ENCODE measurements at regions not wholly inside any gene's neighbourhood (a gene's known extent, or its start where the extent isn't known, plus 50 kb on each side); places are given as distances from the start of the nearest gene placed in this dataset.

GRCh38 chr4:125115941-125116340 lies 198.8 kb upstream of the FAT4 start:
- H3K4me1 ChIP-seq (ENCODE audit: control insufficient read depth in 3 of 3, insufficient read depth in 3 of 3, low read length in 3 of 3) = no peaks in the 10 kb centered on the region
- no peak overlapping the region for H3K9ac ChIP-seq (ENCODE audit: low read depth in 1 of 3, low read length in 3 of 3)
- no peaks in the 10 kb centered on the region for H3K36me3 ChIP-seq (ENCODE audit: control insufficient read depth in 3 of 3, insufficient read depth in 3 of 3, low read length in 3 of 3)
- H3K27me3 ChIP-seq (ENCODE audit: control insufficient read depth in 3 of 3, insufficient read depth in 3 of 3, low read length in 3 of 3) = no peaks in the 10 kb centered on the region
- no peaks in the 10 kb centered on the region for H3K9me3 ChIP-seq (ENCODE audit: control insufficient read depth in 3 of 3, low read length in 3 of 3)
- H3K27ac ChIP-seq (ENCODE audit: low read depth, low read length) = no peak overlapping the region
- no peak overlapping the region for H3K4me3 ChIP-seq (ENCODE audit: low read length in 3 of 3)

- Histone ChIP-seq H3K27me3 (ENCODE audit: control insufficient read depth in 3 of 3, insufficient read depth in 3 of 3, low read length in 3 of 3) (no peaks in the 10 kb centered on the region), H3K36me3 (ENCODE audit: control insufficient read depth in 3 of 3, insufficient read depth in 3 of 3, low read length in 3 of 3) (no peaks in the 10 kb centered on the region), H3K4me3 (ENCODE audit: low read length in 3 of 3) (no peak overlapping the region), H3K27ac (ENCODE audit: low read depth, low read length) (no peak overlapping the region), H3K4me1 (ENCODE audit: control insufficient read depth in 3 of 3, insufficient read depth in 3 of 3, low read length in 3 of 3) (no peaks in the 10 kb centered on the region), H3K9me3 (ENCODE audit: control insufficient read depth in 3 of 3, low read length in 3 of 3) (no peaks in the 10 kb centered on the region), H3K9ac (ENCODE audit: low read depth in 1 of 3, low read length in 3 of 3) (no peak overlapping the region)
These were observed 199.3 kb upstream of the FAT4 start for GRCh38 chr4:125115476-125115875.

- Histone ChIP-seq H3K27me3 (ENCODE audit: control insufficient read depth in 3 of 3, insufficient read depth in 3 of 3, low read length in 3 of 3) (no peaks in the 10 kb centered on the region), H3K4me3 (ENCODE audit: low read length in 3 of 3) (no peak overlapping the region), H3K9me3 (ENCODE audit: control insufficient read depth in 3 of 3, low read length in 3 of 3) (no peaks in the 10 kb centered on the region), H3K36me3 (ENCODE audit: control insufficient read depth in 3 of 3, insufficient read depth in 3 of 3, low read length in 3 of 3) (no peaks in the 10 kb centered on the region), H3K27ac (ENCODE audit: low read depth, low read length) (no peak overlapping the region), H3K9ac (ENCODE audit: low read depth in 1 of 3, low read length in 3 of 3) (no peak overlapping the region), H3K4me1 (ENCODE audit: control insufficient read depth in 3 of 3, insufficient read depth in 3 of 3, low read length in 3 of 3) (no peaks in the 10 kb centered on the region)
These were observed 202.2 kb upstream of the FAT4 start for GRCh38 chr4:125112536-125112935.

- no peak overlapping the region for H3K9ac ChIP-seq (ENCODE audit: low read depth in 1 of 3, low read length in 3 of 3)
- H3K9me3 ChIP-seq (ENCODE audit: control insufficient read depth in 3 of 3, low read length in 3 of 3) = no peaks in the 10 kb centered on the region
- no peaks in the 10 kb centered on the region for H3K27me3 ChIP-seq (ENCODE audit: control insufficient read depth in 3 of 3, insufficient read depth in 3 of 3, low read length in 3 of 3)
- no peak overlapping the region for H3K27ac ChIP-seq (ENCODE audit: low read depth, low read length)
- H3K4me3 ChIP-seq (ENCODE audit: low read length in 3 of 3) = no peak overlapping the region
- H3K36me3 ChIP-seq (ENCODE audit: control insufficient read depth in 3 of 3, insufficient read depth in 3 of 3, low read length in 3 of 3) = no peaks in the 10 kb centered on the region
- no peaks in the 10 kb centered on the region for H3K4me1 ChIP-seq (ENCODE audit: control insufficient read depth in 3 of 3, insufficient read depth in 3 of 3, low read length in 3 of 3)
These were observed 203.4 kb upstream of the FAT4 start for GRCh38 chr4:125111323-125111722.

GRCh38 chr4:125105561-125105960 lies 209.2 kb upstream of the FAT4 start:
- H3K9ac ChIP-seq (ENCODE audit: low read depth in 1 of 3, low read length in 3 of 3) = no peak overlapping the region
- H3K9me3 ChIP-seq (ENCODE audit: control insufficient read depth in 3 of 3, low read length in 3 of 3) = no peaks in the 10 kb centered on the region
- no peak overlapping the region for H3K27ac ChIP-seq (ENCODE audit: low read depth, low read length)
- no peaks in the 10 kb centered on the region for H3K27me3 ChIP-seq (ENCODE audit: control insufficient read depth in 3 of 3, insufficient read depth in 3 of 3, low read length in 3 of 3)
- no peak overlapping the region for H3K4me3 ChIP-seq (ENCODE audit: low read length in 3 of 3)
- H3K4me1 ChIP-seq (ENCODE audit: control insufficient read depth in 3 of 3, insufficient read depth in 3 of 3, low read length in 3 of 3) = no peaks in the 10 kb centered on the region
- H3K36me3 ChIP-seq (ENCODE audit: control insufficient read depth in 3 of 3, insufficient read depth in 3 of 3, low read length in 3 of 3) = no peaks in the 10 kb centered on the region

GRCh38 chr4:125104616-125105015 lies 210.1 kb upstream of the FAT4 start:
- no peaks in the 10 kb centered on the region for H3K4me1 ChIP-seq (ENCODE audit: control insufficient read depth in 3 of 3, insufficient read depth in 3 of 3, low read length in 3 of 3)
- H3K36me3 ChIP-seq (ENCODE audit: control insufficient read depth in 3 of 3, insufficient read depth in 3 of 3, low read length in 3 of 3) = no peaks in the 10 kb centered on the region
- H3K9me3 ChIP-seq (ENCODE audit: control insufficient read depth in 3 of 3, low read length in 3 of 3) = no peaks in the 10 kb centered on the region
- no peak overlapping the region for H3K9ac ChIP-seq (ENCODE audit: low read depth in 1 of 3, low read length in 3 of 3)
- no peaks in the 10 kb centered on the region for H3K27me3 ChIP-seq (ENCODE audit: control insufficient read depth in 3 of 3, insufficient read depth in 3 of 3, low read length in 3 of 3)
- no peak overlapping the region for H3K27ac ChIP-seq (ENCODE audit: low read depth, low read length)
- H3K4me3 ChIP-seq (ENCODE audit: low read length in 3 of 3) = no peak overlapping the region

GRCh38 chr4:125101719-125102118 lies 213.0 kb upstream of the FAT4 start:
- Histone ChIP-seq H3K9ac (ENCODE audit: low read depth in 1 of 3, low read length in 3 of 3) (no peak overlapping the region), H3K4me3 (ENCODE audit: low read length in 3 of 3) (no peak overlapping the region), H3K27me3 (ENCODE audit: control insufficient read depth in 3 of 3, insufficient read depth in 3 of 3, low read length in 3 of 3) (no peaks in the 10 kb centered on the region), H3K36me3 (ENCODE audit: control insufficient read depth in 3 of 3, insufficient read depth in 3 of 3, low read length in 3 of 3) (no peaks in the 10 kb centered on the region), H3K9me3 (ENCODE audit: control insufficient read depth in 3 of 3, low read length in 3 of 3) (no peaks in the 10 kb centered on the region), H3K4me1 (ENCODE audit: control insufficient read depth in 3 of 3, insufficient read depth in 3 of 3, low read length in 3 of 3) (no peaks in the 10 kb centered on the region), H3K27ac (ENCODE audit: low read depth, low read length) (peak overlapping the region; percentile 2)

- Histone ChIP-seq H3K36me3 (ENCODE audit: control insufficient read depth in 3 of 3, insufficient read depth in 3 of 3, low read length in 3 of 3) (no peaks in the 10 kb centered on the region), H3K4me3 (ENCODE audit: low read length in 3 of 3) (no peak overlapping the region), H3K9ac (ENCODE audit: low read depth in 1 of 3, low read length in 3 of 3) (no peak overlapping the region), H3K27ac (ENCODE audit: low read depth, low read length) (no peak overlapping the region), H3K9me3 (ENCODE audit: control insufficient read depth in 3 of 3, low read length in 3 of 3) (no peaks in the 10 kb centered on the region), H3K27me3 (ENCODE audit: control insufficient read depth in 3 of 3, insufficient read depth in 3 of 3, low read length in 3 of 3) (no peaks in the 10 kb centered on the region), H3K4me1 (ENCODE audit: control insufficient read depth in 3 of 3, insufficient read depth in 3 of 3, low read length in 3 of 3) (no peaks in the 10 kb centered on the region)
These were observed 217.0 kb upstream of the FAT4 start for GRCh38 chr4:125097729-125098128.

- Histone ChIP-seq H3K9me3 (ENCODE audit: control insufficient read depth in 3 of 3, low read length in 3 of 3) (no peaks in the 10 kb centered on the region), H3K27me3 (ENCODE audit: control insufficient read depth in 3 of 3, insufficient read depth in 3 of 3, low read length in 3 of 3) (no peaks in the 10 kb centered on the region), H3K9ac (ENCODE audit: low read depth in 1 of 3, low read length in 3 of 3) (no peak overlapping the region), H3K27ac (ENCODE audit: low read depth, low read length) (no peak overlapping the region), H3K36me3 (ENCODE audit: control insufficient read depth in 3 of 3, insufficient read depth in 3 of 3, low read length in 3 of 3) (no peaks in the 10 kb centered on the region), H3K4me3 (ENCODE audit: low read length in 3 of 3) (no peak overlapping the region), H3K4me1 (ENCODE audit: control insufficient read depth in 3 of 3, insufficient read depth in 3 of 3, low read length in 3 of 3) (no peaks in the 10 kb centered on the region)
These were observed 218.1 kb upstream of the FAT4 start for GRCh38 chr4:125096662-125097061.

- Histone ChIP-seq H3K27ac (ENCODE audit: low read depth, low read length) (no peak overlapping the region), H3K36me3 (ENCODE audit: control insufficient read depth in 3 of 3, insufficient read depth in 3 of 3, low read length in 3 of 3) (no peaks in the 10 kb centered on the region), H3K9ac (ENCODE audit: low read depth in 1 of 3, low read length in 3 of 3) (no peak overlapping the region), H3K9me3 (ENCODE audit: control insufficient read depth in 3 of 3, low read length in 3 of 3) (no peaks in the 10 kb centered on the region), H3K4me3 (ENCODE audit: low read length in 3 of 3) (no peak overlapping the region), H3K4me1 (ENCODE audit: control insufficient read depth in 3 of 3, insufficient read depth in 3 of 3, low read length in 3 of 3) (no peaks in the 10 kb centered on the region), H3K27me3 (ENCODE audit: control insufficient read depth in 3 of 3, insufficient read depth in 3 of 3, low read length in 3 of 3) (no peaks in the 10 kb centered on the region)
These were observed 223.2 kb upstream of the FAT4 start for GRCh38 chr4:125091541-125091940.

- Histone ChIP-seq H3K27ac (ENCODE audit: low read depth, low read length) (no peak overlapping the region), H3K4me3 (ENCODE audit: low read length in 3 of 3) (no peak overlapping the region), H3K9ac (ENCODE audit: low read depth in 1 of 3, low read length in 3 of 3) (no peak overlapping the region), H3K9me3 (ENCODE audit: control insufficient read depth in 3 of 3, low read length in 3 of 3) (no peaks in the 10 kb centered on the region), H3K27me3 (ENCODE audit: control insufficient read depth in 3 of 3, insufficient read depth in 3 of 3, low read length in 3 of 3) (no peaks in the 10 kb centered on the region), H3K4me1 (ENCODE audit: control insufficient read depth in 3 of 3, insufficient read depth in 3 of 3, low read length in 3 of 3) (no peaks in the 10 kb centered on the region), H3K36me3 (ENCODE audit: control insufficient read depth in 3 of 3, insufficient read depth in 3 of 3, low read length in 3 of 3) (no peaks in the 10 kb centered on the region)
These were observed 223.7 kb upstream of the FAT4 start for GRCh38 chr4:125091101-125091500.

Measured in skeletal muscle tissue (tissue), 3 donors.